Esophagus squamous epithelium (tissue), 5 donors: ENCODE measurements at regions not wholly inside any gene's neighbourhood (a gene's known extent, or its start where the extent isn't known, plus 50 kb on each side); places are given as distances from the start of the nearest gene placed in this dataset.

Source experiments
- DNase-seq: peaks from one replicate; lab custom pipeline; 2025; lab: John Stamatoyannopoulos, UW
- H3K27ac ChIP-seq, 4 donors: fragments of 200-600 bp; sonication (generic); one replicate each; pipeline ENCODE4 v1.5.1; 2016 to 2019; ENCODE audit warnings: mild to moderate bottlenecking in 1 of 4
- H3K27me3 ChIP-seq, 4 donors: fragments of 200-600 bp; sonication (generic); 1 replicate in 3 of 4; 2 replicates in 1 of 4; pipeline versions ENCODE4 v1.5.1 to v1.6.0; 2017 to 2021; ENCODE audit warnings: antibody characterized with exemption in 1 of 4
- H3K36me3 ChIP-seq, 3 donors: fragments of 200-600 bp; sonication (generic); one replicate each; pipeline ENCODE4 v1.5.1; 2016 to 2019
- H3K4me1 ChIP-seq, 3 donors: fragments of 200-600 bp; sonication (generic); one replicate each; pipeline ENCODE4 v1.5.1; 2017 to 2019
- H3K4me3 ChIP-seq, 4 donors: fragments of 200-600 bp; sonication (generic); 1 replicate in 3 of 4; 2 replicates in 1 of 4; pipeline ENCODE4 v1.5.1; 2016 to 2019; ENCODE audit warnings: mild to moderate bottlenecking in 2 of 4, moderate library complexity in 1 of 4
- H3K9me3 ChIP-seq, 3 donors: fragments of 200-600 bp; sonication (generic); one replicate each; pipeline ENCODE4 v1.5.1; 2016 to 2019
- CTCF ChIP-seq, 6 experiments: fragments of 450-650 bp in 4 of 6; fragments of 200-600 bp in 2 of 6; sonication (generic) in 2 of 6; IDR thresholded peaks; one replicate each; pipeline ENCODE4 v1.5.1; 2016 to 2019; ENCODE audit warnings: antibody characterized with exemption in 6 of 6, mild to moderate bottlenecking in 4 of 6, moderate library complexity in 4 of 6
- POLR2A ChIP-seq, 4 donors: fragments of 450-650 bp; IDR thresholded peaks; one replicate each; pipeline ENCODE4 v1.6.1; 2017; ENCODE audit warnings: antibody characterized with exemption in 4 of 4, mild to moderate bottlenecking in 4 of 4, moderate library complexity in 3 of 4
- WGBS, 2 donors: methylation state at CpG; one replicate each; pipeline ENCODE4 v1.1.5; 2018; 5-methylcytosine and 5-hydroxymethylcytosine counted together
- intact Hi-C: fragments of 100-400 bp; cut with DNase I; formaldehyde crosslinking; loops from one replicate; pipeline ENCODE4 v1.15.0; 2022
- donor health status: DM: yes; HTN: yes; CAD: no.

DNA sequence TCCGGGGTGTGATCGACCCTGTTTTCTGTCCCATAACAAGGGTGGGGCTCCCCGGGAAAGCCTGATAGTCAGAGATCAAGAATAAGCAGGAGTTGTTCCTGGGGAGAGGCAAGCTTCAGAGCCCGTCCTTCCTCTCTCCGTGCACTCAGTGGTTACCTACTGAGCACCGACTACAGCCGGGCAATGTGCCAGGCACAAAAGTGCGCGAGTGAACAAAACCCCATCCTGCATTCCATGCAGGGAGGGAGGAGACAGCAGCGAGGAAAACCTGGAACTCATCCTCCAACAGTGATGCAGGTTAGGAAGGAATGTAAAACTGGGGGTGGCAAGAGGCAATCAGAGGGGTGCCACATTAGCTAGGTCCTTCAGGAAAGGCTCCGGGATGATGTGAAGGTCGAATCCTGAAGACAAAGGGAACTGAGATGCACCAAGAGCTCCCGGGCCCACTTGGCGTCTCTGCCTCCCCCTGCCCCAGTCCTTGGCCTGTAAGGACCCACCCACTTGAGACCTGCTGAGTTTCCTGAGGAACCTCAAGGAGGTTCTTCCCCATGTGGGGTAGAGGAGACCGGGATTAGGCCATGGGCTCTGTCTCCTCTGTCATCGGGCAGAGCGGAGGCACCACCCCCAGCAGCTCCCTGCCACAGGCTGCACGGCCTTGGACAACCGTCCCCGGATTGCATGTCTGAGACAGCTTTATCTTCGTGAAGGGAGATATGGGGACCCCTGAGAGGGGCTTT is 198.2 kb downstream of the NDUFA10 start:
- H3K4me3 ChIP-seq = no peak overlapping the region
- no peaks in the 10 kb centered on the region for H3K36me3 ChIP-seq
- TF ChIP-seq CTCF (IDR thresholded peaks at IDR 0.05) = no peak
- TF ChIP-seq POLR2A (IDR thresholded peaks at IDR 0.05) = no peak
- H3K9me3 ChIP-seq = no peaks in the 10 kb centered on the region
- DNase-seq = no peak
- peaks cover 0 to 27% (median 0%) of the 10 kb centered on the region in 4 donors for H3K27me3 ChIP-seq
- H3K4me1 ChIP-seq = peaks cover 5 to 26% (median 10%) of the 10 kb centered on the region in 3 donors
- intact Hi-C loops = no loop called here
- no peak overlapping the region for H3K27ac ChIP-seq
- WGBS, 2 donors = 86 to 88% methylated on average over 9 to 11 of the region's 21 CpGs

- H3K9me3 ChIP-seq = no peaks in the 10 kb centered on the region
- H3K4me3 ChIP-seq = no peak overlapping the region
- H3K27ac ChIP-seq = no peak overlapping the region
- H3K4me1 ChIP-seq = peaks cover 5 to 20% (median 10%) of the 10 kb centered on the region in 3 donors
- intact Hi-C loops = no loop called here
- H3K36me3 ChIP-seq = no peaks in the 10 kb centered on the region
- H3K27me3 ChIP-seq = peaks cover 0 to 33% (median 0%) of the 10 kb centered on the region in 4 donors
- WGBS, 2 donors = 96 to 98% methylated on average over 13 of the region's 13 CpGs
- no peak for TF ChIP-seq POLR2A (IDR thresholded peaks at IDR 0.05)
- no peak for DNase-seq
Measured at GRCh38 chr2:239826376-239826775, 198.8 kb downstream of the NDUFA10 start.

DNA sequence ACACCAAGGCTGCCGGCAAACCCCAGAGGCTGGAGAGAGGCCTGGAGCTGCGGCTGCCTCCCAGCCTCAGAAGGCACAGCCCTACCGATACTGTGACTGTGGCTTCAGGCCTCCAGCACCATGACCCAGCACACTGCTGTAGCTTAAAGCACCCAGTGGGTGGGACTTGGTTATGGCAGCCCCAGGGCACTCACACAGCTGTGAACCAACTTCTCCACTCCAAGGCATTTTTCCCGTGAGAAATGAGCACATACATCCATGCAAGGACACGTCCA is 199.5 kb downstream of the NDUFA10 start:
- Histone ChIP-seq H3K4me3 (no peak overlapping the region), H3K27ac (no peak overlapping the region), H3K27me3 (peaks cover 0 to 36% (median 0%) of the 10 kb centered on the region in 4 donors), H3K9me3 (no peaks in the 10 kb centered on the region), H3K4me1 (peaks cover 2 to 13% (median 4%) of the 10 kb centered on the region in 3 donors), H3K36me3 (no peaks in the 10 kb centered on the region)
- TF ChIP-seq CTCF (IDR thresholded peaks at IDR 0.05) = no peak
- no peak for TF ChIP-seq POLR2A (IDR thresholded peaks at IDR 0.05)
- WGBS, 2 donors = 38 to 88% methylated on average over 1 to 3 of the region's 5 CpGs
- intact Hi-C loops = no loop called here
- DNase-seq = no peak

DNA sequence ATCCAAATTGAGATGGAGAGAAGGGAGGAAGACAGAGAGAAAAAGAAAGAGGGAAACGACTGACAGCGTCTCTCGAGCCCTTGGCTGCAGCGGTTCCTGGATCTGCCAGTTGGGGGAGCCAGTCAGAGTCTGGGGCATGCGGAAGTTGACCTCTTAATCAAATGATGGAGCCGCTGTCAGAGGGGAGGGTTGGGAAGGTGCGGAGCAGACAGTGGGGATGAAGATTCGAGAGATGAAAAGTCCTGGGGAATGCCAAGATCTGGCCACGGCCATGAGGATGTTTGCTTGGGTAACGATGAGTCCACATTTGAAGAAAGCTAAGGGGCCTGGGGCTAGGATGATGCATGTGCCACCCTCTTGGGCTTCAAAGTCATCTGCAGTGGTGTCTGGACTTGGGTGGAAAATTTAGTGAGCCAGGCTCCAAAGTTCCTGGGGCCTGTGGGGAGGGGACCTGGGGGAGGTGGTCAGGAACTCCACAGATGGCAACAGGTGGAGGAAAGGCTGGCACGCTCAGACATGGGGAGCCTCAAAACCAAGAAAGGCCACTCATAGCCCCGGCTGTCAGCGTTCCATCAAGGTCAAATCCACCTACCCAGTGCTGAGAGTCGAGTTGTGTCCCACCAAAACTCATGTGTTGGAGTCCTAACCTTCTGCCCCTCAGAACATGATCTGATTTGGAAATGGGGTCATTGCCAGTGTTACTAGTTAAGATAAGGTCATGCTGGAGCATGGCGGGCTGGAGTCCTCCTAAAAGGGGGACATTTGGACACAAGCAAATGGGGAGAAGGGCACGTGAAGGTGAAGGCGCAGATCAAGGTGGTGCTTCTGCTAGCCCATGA is 200.1 kb downstream of the NDUFA10 start:
- Histone ChIP-seq H3K27ac (no peak overlapping the region), H3K4me3 (no peak overlapping the region), H3K9me3 (no peaks in the 10 kb centered on the region), H3K36me3 (no peaks in the 10 kb centered on the region), H3K27me3 (peaks cover 0 to 36% (median 0%) of the 10 kb centered on the region in 4 donors), H3K4me1 (peaks cover 0 to 7% (median 0%) of the 10 kb centered on the region in 3 donors)
- WGBS, 2 donors = 85 to 89% methylated on average over 13 to 14 of the region's 17 CpGs
- TF ChIP-seq CTCF (IDR thresholded peaks at IDR 0.05) = no peak
- TF ChIP-seq POLR2A (IDR thresholded peaks at IDR 0.05) = no peak
- DNase-seq = no peak
- intact Hi-C loops = no loop called here

DNA sequence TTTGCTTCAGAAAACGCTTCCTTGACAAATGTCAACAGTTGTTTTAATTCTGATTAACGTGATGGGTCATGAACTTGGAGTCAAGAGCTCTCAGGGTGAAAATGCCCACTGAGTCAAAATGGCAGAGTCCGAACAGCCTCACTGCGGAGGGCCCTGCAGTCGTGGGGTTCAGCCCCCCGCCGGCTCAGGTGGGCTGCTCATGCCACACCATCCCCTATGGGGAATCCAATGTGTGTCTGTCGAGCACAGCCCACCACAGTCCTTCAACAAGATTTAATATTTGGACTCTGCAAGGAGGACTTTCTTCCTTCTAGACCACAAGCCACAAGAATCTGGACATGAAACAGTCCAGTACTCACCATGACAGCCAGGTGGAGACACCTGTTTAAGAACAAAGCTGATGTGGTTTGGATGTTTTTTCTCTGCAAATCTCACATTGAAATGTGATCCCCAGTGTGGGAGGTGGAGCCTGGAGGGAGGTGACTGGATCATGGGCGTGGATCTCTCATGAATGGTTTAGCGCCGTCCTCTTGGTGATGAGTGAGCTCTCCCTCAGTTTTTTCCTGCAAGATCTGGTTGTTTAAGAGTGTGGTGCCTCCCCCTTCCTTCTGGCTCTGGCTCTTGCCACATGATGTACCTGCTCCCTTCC is 201.0 kb downstream of the NDUFA10 start:
- intact Hi-C loops = no loop called here
- no peak for DNase-seq
- Histone ChIP-seq H3K9me3 (no peaks in the 10 kb centered on the region), H3K27ac (no peak overlapping the region), H3K4me3 (no peak overlapping the region), H3K4me1 (peaks cover 0 to 5% (median 0%) of the 10 kb centered on the region in 3 donors), H3K27me3 (peaks cover 0 to 31% (median 0%) of the 10 kb centered on the region in 4 donors), H3K36me3 (no peaks in the 10 kb centered on the region)
- no peak for TF ChIP-seq POLR2A (IDR thresholded peaks at IDR 0.05)
- TF ChIP-seq CTCF (IDR thresholded peaks at IDR 0.05) = peak in 5 of 6 experiments; percentile 18 to 67 (median 59)
- WGBS, 2 donors = 56 to 60% methylated on average over 11 of the region's 11 CpGs
